ENCODE measurements at regions not wholly inside any gene's neighbourhood (a gene's known extent, or its start where the extent isn't known, plus 50 kb on each side); places are given as distances from the start of the nearest gene placed in this dataset.

DNA sequence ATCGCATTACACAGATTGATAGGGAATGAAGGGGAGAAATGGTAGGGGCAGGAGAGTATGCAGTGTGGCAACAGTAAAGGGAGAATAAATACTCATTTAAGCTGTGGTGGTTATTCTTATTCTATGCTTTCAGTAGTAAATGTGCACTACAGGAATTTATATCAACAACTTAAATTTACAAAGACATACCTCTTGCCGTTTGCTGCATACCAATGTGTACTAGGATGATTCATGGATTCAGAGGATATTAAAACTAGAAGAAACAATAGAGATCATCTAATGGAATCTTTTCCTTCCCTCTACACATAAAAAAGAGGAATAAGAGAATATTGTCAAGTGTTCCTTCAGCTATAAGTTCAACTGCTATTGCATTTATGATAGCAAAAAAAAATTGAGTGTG lies 103.3 kb upstream of the RASA1 start:
- H3K36me3 Mint-ChIP-seq (ENCODE audit: low read depth) = no peaks in the 10 kb centered on the region
- DNase-seq (ENCODE audit: low spot score) = no peak

DNA sequence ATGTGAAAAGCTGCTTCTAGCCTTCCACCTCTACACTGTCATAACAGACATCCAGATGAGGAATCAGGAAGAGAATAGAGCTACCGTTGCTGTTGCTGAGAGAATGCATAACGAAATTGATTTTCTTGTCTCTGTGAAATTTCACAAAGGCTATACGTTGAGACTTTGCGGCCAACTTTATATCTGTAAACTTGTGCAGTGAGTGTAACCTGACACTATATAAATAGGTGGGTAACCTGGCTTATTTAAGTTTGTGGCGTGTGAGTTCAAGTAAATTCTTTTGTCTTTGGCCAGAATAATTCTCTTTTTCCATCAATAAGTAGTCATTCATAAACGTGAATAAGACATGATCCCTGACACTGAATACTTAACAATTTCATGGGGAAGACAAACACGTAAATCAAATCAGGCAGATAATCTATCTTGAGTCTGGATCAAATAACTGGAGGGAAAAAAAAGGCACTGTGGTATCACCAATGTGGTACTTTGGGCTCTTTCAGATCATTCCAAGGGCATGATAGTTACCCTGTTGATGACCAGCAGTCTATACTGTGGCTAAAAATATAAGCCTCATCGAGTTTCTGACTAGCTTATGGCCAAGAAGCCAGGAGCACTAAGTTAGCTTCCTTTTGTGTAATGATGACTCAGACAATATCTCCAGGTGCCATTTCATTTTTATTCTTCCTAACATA lies 98.2 kb upstream of the RASA1 start:
- Mint-ChIP-seq H3K36me3 (ENCODE audit: low read depth) (no peaks in the 10 kb centered on the region), H3K27me3 (ENCODE audit: low read depth) (peaks cover 7% of the 10 kb centered on the region), H3K4me1 (ENCODE audit: low read depth) (peaks cover 2% of the 10 kb centered on the region), H3K27ac (ENCODE audit: unreplicated experiment) (no peak overlapping the region), H3K9me3 (ENCODE audit: low read depth) (no peaks in the 10 kb centered on the region), H3K4me3 (ENCODE audit: unreplicated experiment) (no peak overlapping the region)
- TF ChIP-seq CTCF (IDR thresholded peaks at IDR 0.05) = no peak
- DNase-seq (ENCODE audit: low spot score) = no peak

More for the DNA sequence above, 103.3 kb upstream of the RASA1 start:
- no peak for TF ChIP-seq CTCF (IDR thresholded peaks at IDR 0.05)
- Mint-ChIP-seq H3K27me3 (ENCODE audit: low read depth) (peaks cover 3% of the 10 kb centered on the region), H3K9me3 (ENCODE audit: low read depth) (no peaks in the 10 kb centered on the region), H3K4me3 (ENCODE audit: unreplicated experiment) (no peak overlapping the region), H3K4me1 (ENCODE audit: low read depth) (peaks cover 6% of the 10 kb centered on the region), H3K27ac (ENCODE audit: unreplicated experiment) (no peak overlapping the region)

DNA sequence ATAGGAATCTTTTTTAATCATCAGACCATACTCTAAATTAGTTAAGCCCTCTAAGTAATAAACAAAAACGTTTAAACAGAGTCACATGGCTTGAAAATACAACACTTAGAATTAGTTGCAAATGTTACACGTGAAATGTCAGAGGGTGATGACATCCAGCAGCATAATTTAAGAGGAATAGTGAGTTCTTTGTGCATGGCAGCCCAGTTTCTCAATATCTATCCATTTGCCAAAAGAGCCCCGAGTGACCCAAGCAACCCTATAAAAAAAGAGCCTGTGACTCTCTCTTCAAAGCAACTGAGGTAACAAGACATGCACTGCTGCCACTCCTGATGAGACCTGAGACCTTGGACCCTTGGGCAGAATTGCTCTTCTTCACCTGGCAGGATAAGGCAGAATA lies 96.9 kb upstream of the RASA1 start:
- Mint-ChIP-seq H3K27ac (ENCODE audit: unreplicated experiment) (no peak overlapping the region), H3K4me3 (ENCODE audit: unreplicated experiment) (no peak overlapping the region), H3K4me1 (ENCODE audit: low read depth) (no peaks in the 10 kb centered on the region), H3K27me3 (ENCODE audit: low read depth) (peaks cover 5% of the 10 kb centered on the region), H3K9me3 (ENCODE audit: low read depth) (no peaks in the 10 kb centered on the region), H3K36me3 (ENCODE audit: low read depth) (no peaks in the 10 kb centered on the region)
- DNase-seq (ENCODE audit: low spot score) = no peak
- TF ChIP-seq CTCF (IDR thresholded peaks at IDR 0.05) = no peak

- no peak for TF ChIP-seq CTCF (IDR thresholded peaks at IDR 0.05)
- DNase-seq (ENCODE audit: low spot score) = no peak
- H3K36me3 Mint-ChIP-seq (ENCODE audit: low read depth) = no peaks in the 10 kb centered on the region
- peaks cover 10% of the 10 kb centered on the region for H3K27me3 Mint-ChIP-seq (ENCODE audit: low read depth)
- H3K27ac Mint-ChIP-seq (ENCODE audit: unreplicated experiment) = no peak overlapping the region
- H3K9me3 Mint-ChIP-seq (ENCODE audit: low read depth) = no peaks in the 10 kb centered on the region
- H3K4me3 Mint-ChIP-seq (ENCODE audit: unreplicated experiment) = no peak overlapping the region
- no peaks in the 10 kb centered on the region for H3K4me1 Mint-ChIP-seq (ENCODE audit: low read depth)
Measured at GRCh38 chr5:87182649-87183048, 85.0 kb upstream of the RASA1 start.

GRCh38 chr5:87183896-87184295 lies 83.8 kb upstream of the RASA1 start:
- H3K9me3 Mint-ChIP-seq (ENCODE audit: low read depth) = no peaks in the 10 kb centered on the region
- no peak for TF ChIP-seq CTCF (IDR thresholded peaks at IDR 0.05)
- H3K4me1 Mint-ChIP-seq (ENCODE audit: low read depth) = no peaks in the 10 kb centered on the region
- DNase-seq (ENCODE audit: low spot score) = no peak
- no peak overlapping the region for H3K4me3 Mint-ChIP-seq (ENCODE audit: unreplicated experiment)
- H3K36me3 Mint-ChIP-seq (ENCODE audit: low read depth) = no peaks in the 10 kb centered on the region
- no peak overlapping the region for H3K27ac Mint-ChIP-seq (ENCODE audit: unreplicated experiment)
- H3K27me3 Mint-ChIP-seq (ENCODE audit: low read depth) = peaks cover 10% of the 10 kb centered on the region

Data from chondrocyte (in vitro differentiated cells).